ENCODE measurements at regions not wholly inside any gene's neighbourhood (a gene's known extent, or its start where the extent isn't known, plus 50 kb on each side); places are given as distances from the start of the nearest gene placed in this dataset.

- TF ChIP-seq CTCF (conservative IDR thresholded peaks at IDR 0.05; ENCODE audit: low read depth in 2 of 2) (no peak), REST (IDR thresholded peaks at IDR 0.05; ENCODE audit: unreplicated experiment) (no peak), EZH2phosphoT487 (IDR thresholded peaks at IDR 0.05; ENCODE audit: unreplicated experiment) (no peak), POLR2AphosphoS5 (IDR thresholded peaks at IDR 0.05; ENCODE audit: low read depth) (no peak), EZH2 (IDR thresholded peaks at IDR 0.05; ENCODE audit: low read depth, unreplicated experiment) (no peak), CREB1 (CRISPR knock-in tag; IDR thresholded peaks at IDR 0.05; ENCODE audit: low read depth) (no peak), JUNB (IDR thresholded peaks at IDR 0.05; ENCODE audit: unreplicated experiment) (no peak), ETS1 (IDR thresholded peaks at IDR 0.05) (no peak), STAT1 (IDR thresholded peaks at IDR 0.05; ENCODE audit: unreplicated experiment) (no peak), ZNF331 (CRISPR knock-in tag; IDR thresholded peaks at IDR 0.05; ENCODE audit: low read depth) (no peak), ZNF114 (CRISPR knock-in tag; IDR thresholded peaks at IDR 0.05) (no peak), ZNF462 (CRISPR knock-in tag; IDR thresholded peaks at IDR 0.05) (no peak), NANOG (IDR thresholded peaks at IDR 0.05; ENCODE audit: borderline replicate concordance) (no peak)
Observed at GRCh38 chr11:15883455-15883920, 472.9 kb downstream of the SOX6 start.
